Adrenal gland (tissue), 9 donors: ENCODE measurements at regions not wholly inside any gene's neighbourhood (a gene's known extent, or its start where the extent isn't known, plus 50 kb on each side); places are given as distances from the start of the nearest gene placed in this dataset.

Experiments used
- DNase-seq, 7 donors: peaks; one replicate each; pipeline ENCODE4 v3.0.0-alpha.2; 2019 to 2020
- H3K27ac ChIP-seq, 5 donors: fragments of 200-600 bp; sonication (generic) in 4 of 5; 1 replicate in 3 of 5; 2 replicates in 2 of 5; pipeline versions ENCODE4 v1.5.1 to v1.8.0; 2016 to 2020; ENCODE audit warnings: mild to moderate bottlenecking in 1 of 5
- H3K27me3 ChIP-seq: fragments of 200-600 bp; 2 replicates; pipeline ENCODE4 v1.8.0; 2021
- H3K36me3 ChIP-seq, 2 donors: fragments of 200-600 bp; replicated peaks in 1 of 2; 1 replicate in 1 of 2; 2 replicates in 1 of 2; pipeline versions ENCODE4 v1.5.1 to v1.8.0; 2018 to 2022
- H3K4me1 ChIP-seq, 2 donors: fragments of 200-600 bp; replicated peaks in 1 of 2; 1 replicate in 1 of 2; 2 replicates in 1 of 2; pipeline versions ENCODE4 v1.5.1 to v1.8.0; 2018 to 2021
- H3K4me3 ChIP-seq, 4 donors: fragments of 200-600 bp; sonication (generic) in 3 of 4; one replicate each; pipeline ENCODE4 v1.5.1; 2016 to 2018
- H3K9me3 ChIP-seq, 3 donors: fragments of 200-600 bp; sonication (generic) in 1 of 3; replicated peaks in 1 of 3; 1 replicate in 2 of 3; 2 replicates in 1 of 3; pipeline versions ENCODE4 v1.5.1 to v1.8.0; 2016 to 2021
- POLR2A ChIP-seq, 2 donors: fragments of 450-650 bp; IDR thresholded peaks; one replicate each; pipeline ENCODE4 v1.6.1; 2017; ENCODE audit warnings: antibody characterized with exemption in 2 of 2, mild to moderate bottlenecking in 2 of 2, moderate library complexity in 1 of 2
- WGBS, 4 donors: extraction: QIAGEN DNeasy Blood & Tissue Kit in 2 of 4; methylation state at CpG; one replicate each; pipeline versions ENCODE4 v1.1.5 to v1.1.7; 2013 to 2017; 5-methylcytosine and 5-hydroxymethylcytosine counted together
- intact Hi-C, 2 donors: fragments of 100-400 bp; cut with DNase I; formaldehyde crosslinking; loops; one replicate each; pipeline versions ENCODE4 v1.14.1 to v1.15.0; 2022 to 2023
- TF ChIP-seq, protein P1 (sequence below), 6 experiments: fragments of 450-650 bp in 4 of 6; fragments of 200-600 bp in 2 of 6; sonication (generic) in 1 of 6; IDR thresholded peaks; 1 replicate in 5 of 6; 2 replicates in 1 of 6; pipeline versions ENCODE4 v1.5.1 to v1.8.0; 2016 to 2021; ENCODE audit warnings: antibody characterized with exemption in 6 of 6, mild to moderate bottlenecking in 2 of 6, moderate library complexity in 1 of 6
- donor health status: healthy with polysubstance abuse.
- donor health status: Bipolar disorder and iron deficiency.
- donor health status: DM: yes; HTN: yes; CAD: no.
- donor health status: DM: no; HTN: no; CAD: no.
- donor health status: DM: no; HTN: no; CAD: no.

GRCh38 chr18:48479531-48479930 lies 59.3 kb upstream of the CTIF start:
- Histone ChIP-seq H3K9me3 (no peaks in the 10 kb centered on the region), H3K27ac (no peak overlapping the region), H3K36me3 (no peaks in the 10 kb centered on the region), H3K27me3 (no peaks in the 10 kb centered on the region), H3K4me3 (no peak overlapping the region), H3K4me1 (peaks cover 0 to 7% of the 10 kb centered on the region in 2 donors)
- 87 to 97% (median 95%) methylated on average over 1 of the region's 1 CpG for WGBS, 4 donors
- DNase-seq = no peak
- intact Hi-C loops = loop anchor here (5.0 to 10.0 kb wide), 2 partner anchors 55 to 183 kb away; partner anchors contain the start of gene CTIF (in 1 of the 2)
- no peak for TF ChIP-seq POLR2A (IDR thresholded peaks at IDR 0.05)
- TF ChIP-seq, protein P1, sequence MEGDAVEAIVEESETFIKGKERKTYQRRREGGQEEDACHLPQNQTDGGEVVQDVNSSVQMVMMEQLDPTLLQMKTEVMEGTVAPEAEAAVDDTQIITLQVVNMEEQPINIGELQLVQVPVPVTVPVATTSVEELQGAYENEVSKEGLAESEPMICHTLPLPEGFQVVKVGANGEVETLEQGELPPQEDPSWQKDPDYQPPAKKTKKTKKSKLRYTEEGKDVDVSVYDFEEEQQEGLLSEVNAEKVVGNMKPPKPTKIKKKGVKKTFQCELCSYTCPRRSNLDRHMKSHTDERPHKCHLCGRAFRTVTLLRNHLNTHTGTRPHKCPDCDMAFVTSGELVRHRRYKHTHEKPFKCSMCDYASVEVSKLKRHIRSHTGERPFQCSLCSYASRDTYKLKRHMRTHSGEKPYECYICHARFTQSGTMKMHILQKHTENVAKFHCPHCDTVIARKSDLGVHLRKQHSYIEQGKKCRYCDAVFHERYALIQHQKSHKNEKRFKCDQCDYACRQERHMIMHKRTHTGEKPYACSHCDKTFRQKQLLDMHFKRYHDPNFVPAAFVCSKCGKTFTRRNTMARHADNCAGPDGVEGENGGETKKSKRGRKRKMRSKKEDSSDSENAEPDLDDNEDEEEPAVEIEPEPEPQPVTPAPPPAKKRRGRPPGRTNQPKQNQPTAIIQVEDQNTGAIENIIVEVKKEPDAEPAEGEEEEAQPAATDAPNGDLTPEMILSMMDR (IDR thresholded peaks at IDR 0.05) = no peak

DNA sequence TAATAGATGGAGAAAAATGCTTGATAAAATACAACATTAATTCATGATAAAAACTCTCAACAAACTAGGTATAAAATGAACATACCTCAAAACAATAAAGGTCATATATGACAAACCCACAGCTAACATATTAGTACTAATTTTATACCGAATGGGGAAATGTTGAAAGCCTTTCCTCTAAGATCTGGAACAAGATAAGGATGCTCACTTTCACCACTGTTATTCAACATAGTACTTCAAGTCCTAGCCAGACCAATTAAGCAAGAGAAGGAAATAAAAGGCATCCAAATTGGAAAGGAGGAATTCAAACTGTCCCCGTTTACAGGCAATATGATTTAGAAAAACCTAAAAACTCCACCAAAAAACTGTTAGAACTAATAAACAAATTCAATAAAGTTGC lies 61.5 kb upstream of the CTIF start:
- Histone ChIP-seq H3K4me1 (peaks cover 0 to 7% of the 10 kb centered on the region in 2 donors), H3K4me3 (no peak overlapping the region), H3K27ac (no peak overlapping the region), H3K27me3 (no peaks in the 10 kb centered on the region), H3K36me3 (no peaks in the 10 kb centered on the region), H3K9me3 (no peaks in the 10 kb centered on the region)
- TF ChIP-seq, protein P1 (IDR thresholded peaks at IDR 0.05) = no peak
- TF ChIP-seq POLR2A (IDR thresholded peaks at IDR 0.05) = no peak
- WGBS, 4 donors = 46 to 76% (median 52%) methylated on average over 2 of the region's 2 CpGs
- no peak for DNase-seq
- intact Hi-C loops = loop anchor here (2.0 to 10.0 kb wide), 3 partner anchors 57 to 185 kb away; partner anchors contain the start of gene CTIF (in 1 of the 2)

GRCh38 chr18:48476550-48476917 lies 62.3 kb upstream of the CTIF start:
- WGBS, 4 donors = 79 to 89% (median 82%) methylated on average over 3 of the region's 3 CpGs
- H3K9me3 ChIP-seq = no peaks in the 10 kb centered on the region
- intact Hi-C loops = loop anchor here (2.0 to 10.0 kb wide), 3 partner anchors 58 to 186 kb away; partner anchors contain the start of gene CTIF (in 1 of the 2)

GRCh38 chr18:48475635-48476549 lies 62.9 kb upstream of the CTIF start:
- TF ChIP-seq, protein P1 (IDR thresholded peaks at IDR 0.05) = peak; percentile 78 to 92 (median 90)
- TF ChIP-seq POLR2A (IDR thresholded peaks at IDR 0.05) = no peak
- Histone ChIP-seq H3K4me1 (peaks cover 0 to 7% of the 10 kb centered on the region in 2 donors), H3K27me3 (no peaks in the 10 kb centered on the region), H3K4me3 (no peak overlapping the region), H3K36me3 (no peaks in the 10 kb centered on the region), H3K9me3 (no peaks in the 10 kb centered on the region), H3K27ac (no peak overlapping the region)
- WGBS, 4 donors = 21 to 33% (median 29%) methylated on average over 8 of the region's 8 CpGs
- intact Hi-C loops = loop anchor here (2.0 to 10.0 kb wide), 3 partner anchors 59 to 187 kb away; partner anchors contain the start of gene CTIF (in 1 of the 2)
- DNase-seq = peak; percentile 59 to 86 (median 65)

More at GRCh38 chr18:48476550-48476917, 62.3 kb upstream of the CTIF start:
- Histone ChIP-seq H3K27me3 (no peaks in the 10 kb centered on the region), H3K27ac (no peak overlapping the region), H3K36me3 (no peaks in the 10 kb centered on the region), H3K4me1 (peaks cover 0 to 7% of the 10 kb centered on the region in 2 donors), H3K4me3 (no peak overlapping the region)
- DNase-seq = no peak
- TF ChIP-seq POLR2A (IDR thresholded peaks at IDR 0.05) = no peak
- TF ChIP-seq, protein P1 (IDR thresholded peaks at IDR 0.05) = no peak
